GM12878 (cell line): ENCODE measurements at regions not wholly inside any gene's neighbourhood (a gene's known extent, or its start where the extent isn't known, plus 50 kb on each side); places are given as distances from the start of the nearest gene placed in this dataset.

Experiments used
- ATAC-seq: fragments of 200-7000 bp; cut with Tn5 transposase; 3 replicates; pipeline ENCODE4 v1.9.1; 2020; ENCODE audit warnings: mild to moderate bottlenecking, moderate library complexity
- BruUV-seq: library from RNA; stranded (reverse); fragments of 400-500 nt; replicated peaks from 2 replicates; lab custom pipeline; 2021; lab: Mats Ljungman, UMichigan
- CTCF ChIA-PET: fragments of 300-600 bp; sonication (Branson Sonifier 250); formaldehyde crosslinking; extraction: SDS; loops from one replicate; lab custom pipeline; 2021; ENCODE audit warnings: inconsistent platforms; lab: Yijun Ruan, JAX
- POLR2A ChIA-PET: fragments of 350-600 bp; formaldehyde crosslinking; extraction: SDS; loops from one replicate; lab custom pipeline; 2021; ENCODE audit warnings: inconsistent platforms; lab: Charles Lee
- RAD21 ChIA-PET: fragments of 300-600 bp; sonication (Branson Sonifier 250); formaldehyde crosslinking; loops from one replicate; lab custom pipeline; 2023; ENCODE audit warnings: antibody characterized with exemption; ENCODE audit not compliant: unreplicated experiment; lab: Charles Lee
- SMC1A ChIA-PET: fragments of 300-600 bp; sonication (Branson Sonifier 250); formaldehyde crosslinking; loops from one replicate; lab custom pipeline; 2023; ENCODE audit not compliant: unreplicated experiment, uncharacterized antibody; lab: Charles Lee
- DNase-seq: peaks from one replicate; pipeline ENCODE4 v3.0.0-alpha.2; 2011; ENCODE audit warnings: low read depth, low spot score
- FAIRE-seq: peaks from 3 replicates; lab custom pipeline; 2011; peaks lifted over from hg19 to GRCh38; lab: Jason Lieb, UNC
- H2AFZ ChIP-seq: 2 replicates; pipeline ENCODE4 v1.6.0; 2011; ENCODE audit warnings: low read depth, low read length, control low read depth; ENCODE audit not compliant: control insufficient read depth
- H3K27ac ChIP-seq: 2 replicates; pipeline ENCODE4 v1.5.1; 2011; ENCODE audit warnings: control low read depth; ENCODE audit not compliant: control insufficient read depth, insufficient read depth
- H3K27me3 ChIP-seq, 2 experiments: replicated peaks in 1 of 2; 2 replicates each; pipeline versions ENCODE4 v1.6.0 to v1.6.1; 2011; ENCODE audit warnings: low read length in 1 of 2; ENCODE audit not compliant: control insufficient read depth in 2 of 2, insufficient read depth in 2 of 2
- H3K36me3 ChIP-seq, 2 experiments: 2 replicates each; pipeline ENCODE4 v1.5.1; 2011; ENCODE audit warnings: low read length in 1 of 2; ENCODE audit not compliant: control insufficient read depth in 2 of 2, insufficient read depth in 2 of 2
- H3K4me1 ChIP-seq: 2 replicates; pipeline ENCODE4 v1.6.1; 2011; ENCODE audit warnings: mild to moderate bottlenecking, low read length, moderate library complexity, mixed read lengths; ENCODE audit not compliant: control insufficient read depth, insufficient read depth
- H3K4me2 ChIP-seq: 2 replicates; pipeline ENCODE4 v1.6.0; 2011; ENCODE audit warnings: control low read depth; ENCODE audit not compliant: control insufficient read depth, insufficient read depth
- H3K4me3 ChIP-seq: fragments of 200-600 bp; sonication (generic); 2 replicates; pipeline ENCODE4 v1.5.1; 2016
- H3K79me2 ChIP-seq: 2 replicates; pipeline ENCODE4 v1.6.0; 2011; ENCODE audit warnings: low read length; ENCODE audit not compliant: control insufficient read depth, insufficient read depth
- H3K9ac ChIP-seq: 2 replicates; pipeline ENCODE4 v1.8.0; 2011; ENCODE audit warnings: low read length, control low read depth, mixed read lengths; ENCODE audit not compliant: control insufficient read depth, insufficient read depth
- H3K9me3 ChIP-seq: replicated peaks from 3 replicates; pipeline ENCODE4 v1.5.1; 2011; ENCODE audit warnings: mild to moderate bottlenecking, low read length; ENCODE audit not compliant: control insufficient read depth, insufficient read depth
- H4K20me1 ChIP-seq: 2 replicates; pipeline ENCODE4 v1.6.0; 2011; ENCODE audit not compliant: control insufficient read depth, insufficient read depth
- BRCA1 ChIP-seq: IDR thresholded peaks from 2 replicates; pipeline ENCODE4 v1.6.1; 2011; ENCODE audit warnings: low read depth, low read length, improper control_type of control experiment
- EGR1 ChIP-seq, 2 experiments: IDR thresholded peaks; 1 replicate in 1 of 2; 2 replicates in 1 of 2; pipeline ENCODE4 v1.6.1; 2011 to 2012; ENCODE audit warnings: low read depth in 2 of 2, low read length in 2 of 2, borderline replicate concordance in 1 of 2, mild to moderate bottlenecking in 1 of 2, moderate library complexity in 1 of 2
- MYC ChIP-seq: IDR thresholded peaks from 2 replicates; pipeline ENCODE4 v1.6.1; 2011; ENCODE audit warnings: mild to moderate bottlenecking, low read length, moderate library complexity, inconsistent platforms; ENCODE audit not compliant: insufficient read depth, insufficient replicate concordance, insufficient read length, severe bottlenecking
- NFYB ChIP-seq: IDR thresholded peaks from 2 replicates; pipeline ENCODE4 v1.6.1; 2011; ENCODE audit warnings: low read depth, mild to moderate bottlenecking, low read length, improper control_type of control experiment, moderate library complexity; ENCODE audit not compliant: insufficient read depth
- NR2F1 ChIP-seq: fragments of 450-650 bp; conservative IDR thresholded peaks from 2 replicates; pipeline ENCODE4 v1.6.1; 2017; ENCODE audit warnings: mild to moderate bottlenecking
- PRDM15 ChIP-seq: fragments of 450-650 bp; formaldehyde crosslinking; IDR thresholded peaks from 2 replicates; pipeline ENCODE4 v1.4.0; 2020; ENCODE audit warnings: mild to moderate bottlenecking, moderate library complexity
- RELB ChIP-seq: fragments of 450-650 bp; IDR thresholded peaks from 2 replicates; pipeline ENCODE4 v1.6.1; 2017; ENCODE audit warnings: low read depth, mild to moderate bottlenecking, moderate library complexity
- SIN3A ChIP-seq: IDR thresholded peaks from 2 replicates; pipeline ENCODE4 v1.6.1; 2012; ENCODE audit warnings: low read depth, low read length, improper control_type of control experiment
- SREBF1 ChIP-seq: IDR thresholded peaks from 2 replicates; pipeline ENCODE4 v1.6.1; 2012; ENCODE audit warnings: mild to moderate bottlenecking, low read length
- SUZ12 ChIP-seq: fragments of 200-600 bp; sonication (generic); IDR thresholded peaks from one replicate; pipeline ENCODE4 v1.6.1; 2018; ENCODE audit warnings: antibody characterized with exemption, mild to moderate bottlenecking; ENCODE audit not compliant: unreplicated experiment
- TAF1 ChIP-seq: IDR thresholded peaks from 2 replicates; pipeline ENCODE4 v1.6.1; 2011; ENCODE audit warnings: mild to moderate bottlenecking, low read depth, low read length, borderline replicate concordance
- ZBTB40 ChIP-seq: fragments of 450-650 bp; IDR thresholded peaks from 2 replicates; pipeline ENCODE4 v1.6.1; 2016; ENCODE audit warnings: mild to moderate bottlenecking, moderate library complexity, borderline replicate concordance
- WGBS: methylation state at CpG from one replicate; pipeline ENCODE4 v1.1.6; 2016; ENCODE audit warnings: low lambda C conversion rate; ENCODE audit not compliant: insufficient replicate concordance, insufficient coverage; ENCODE audit errors: missing lambda C conversion rate; 5-methylcytosine and 5-hydroxymethylcytosine counted together
- in situ Hi-C: fragments of 300-500 bp; cut with MboI; formaldehyde crosslinking; loops from 9 replicates; pipeline ENCODE4 v1.14.3; 2018; ENCODE audit warnings: mixed read lengths
- intact Hi-C: fragments of 100-400 bp; cut with micrococcal nuclease; formaldehyde crosslinking; loops from one replicate; pipeline ENCODE4 v1.14.2; 2022; ENCODE audit not compliant: unreplicated experiment

GRCh38 chr5:18394443-18394804 lies 760.2 kb downstream of the TAF11L14 start:
- TF ChIP-seq NR2F1 (no peak), RELB (no peak), NFYB (no peak), PRDM15 (CRISPR knock-in tag) (no peak), ZBTB40 (no peak), SIN3A (no peak), SREBF1 (no peak), EGR1 (IDR thresholded peaks at IDR 0.05; ENCODE audit: borderline replicate concordance in 1 of 2, low read depth in 2 of 2, low read length in 2 of 2) (no peak), TAF1 (no peak), SUZ12 (no peak), BRCA1 (no peak), MYC (no peak)
- no peaks in the 10 kb centered on the region for H3K79me2 ChIP-seq
- FAIRE-seq (no peak), ATAC-seq (no peak; the same call in 1 of the 3 replicates), DNase-seq (no peak)
- ChIA-PET CTCF (interaction anchor here (0.6 to 3.4 kb wide), 5 partner anchors 14 to 1101 kb away, joined by 3 to 20 read pairs (median 3); no protein-coding TSS in a partner anchor), RAD21 (interaction anchor here (0.9 to 2.6 kb wide), 3 partner anchors 304 to 1178 kb away, joined by 3 to 12 read pairs (median 3); no protein-coding TSS in a partner anchor), SMC1A (interaction anchor here (2.3 kb wide), 1 partner anchor 1213 kb away, joined by 7 read pairs; no protein-coding TSS in a partner anchor), POLR2A (no interaction called here)
- no peaks in the 10 kb centered on the region for H4K20me1 ChIP-seq
- no peak overlapping the region for H3K4me3 ChIP-seq
- 5% methylated on average over 4 of the region's 4 CpGs for WGBS
- H2AFZ ChIP-seq: no peak overlapping the region
- no peak overlapping the region for H3K4me2 ChIP-seq
- H3K36me3 ChIP-seq: no peaks in the 10 kb centered on the region
- no peaks in the 10 kb centered on the region for H3K9me3 ChIP-seq
- H3K27ac ChIP-seq: no peak overlapping the region
- no TSS peak for BruUV-seq
- H3K4me1 ChIP-seq: no peaks in the 10 kb centered on the region
- in situ Hi-C loops (loop anchor here (10.0 kb wide), 1 partner anchor 310 kb away; no protein-coding TSS in a partner anchor), intact Hi-C loops (loop anchor here (1.0 to 5.0 kb wide), 2 partner anchors 304 to 1213 kb away; no protein-coding TSS in a partner anchor)
- no peak overlapping the region for H3K9ac ChIP-seq
- H3K27me3 ChIP-seq: no peaks in the 10 kb centered on the region
